ENCODE measurements at regions not wholly inside any gene's neighbourhood (a gene's known extent, or its start where the extent isn't known, plus 50 kb on each side); places are given as distances from the start of the nearest gene placed in this dataset.

GRCh38 chr6:140076105-140076504, 701.7 kb upstream of the CITED2 start:
- no peak overlapping the region for H3K27ac ChIP-seq (replicated peaks)
- H3K9me3 ChIP-seq (replicated peaks): no peaks in the 10 kb centered on the region
- H3K27me3 ChIP-seq (ENCODE audit: low read depth): no peaks in the 10 kb centered on the region
- H3K36me3 ChIP-seq: no peaks in the 10 kb centered on the region
- DNase-seq: no peak
- no peak overlapping the region for H3K4me3 ChIP-seq
- H3K4me1 ChIP-seq: peaks cover 56% of the 10 kb centered on the region
- TF ChIP-seq, protein P1, sequence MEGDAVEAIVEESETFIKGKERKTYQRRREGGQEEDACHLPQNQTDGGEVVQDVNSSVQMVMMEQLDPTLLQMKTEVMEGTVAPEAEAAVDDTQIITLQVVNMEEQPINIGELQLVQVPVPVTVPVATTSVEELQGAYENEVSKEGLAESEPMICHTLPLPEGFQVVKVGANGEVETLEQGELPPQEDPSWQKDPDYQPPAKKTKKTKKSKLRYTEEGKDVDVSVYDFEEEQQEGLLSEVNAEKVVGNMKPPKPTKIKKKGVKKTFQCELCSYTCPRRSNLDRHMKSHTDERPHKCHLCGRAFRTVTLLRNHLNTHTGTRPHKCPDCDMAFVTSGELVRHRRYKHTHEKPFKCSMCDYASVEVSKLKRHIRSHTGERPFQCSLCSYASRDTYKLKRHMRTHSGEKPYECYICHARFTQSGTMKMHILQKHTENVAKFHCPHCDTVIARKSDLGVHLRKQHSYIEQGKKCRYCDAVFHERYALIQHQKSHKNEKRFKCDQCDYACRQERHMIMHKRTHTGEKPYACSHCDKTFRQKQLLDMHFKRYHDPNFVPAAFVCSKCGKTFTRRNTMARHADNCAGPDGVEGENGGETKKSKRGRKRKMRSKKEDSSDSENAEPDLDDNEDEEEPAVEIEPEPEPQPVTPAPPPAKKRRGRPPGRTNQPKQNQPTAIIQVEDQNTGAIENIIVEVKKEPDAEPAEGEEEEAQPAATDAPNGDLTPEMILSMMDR (IDR thresholded peaks at IDR 0.05; ENCODE audit: borderline replicate concordance): no peak
- intact Hi-C loops (cut with micrococcal nuclease): no loop called here

DNA sequence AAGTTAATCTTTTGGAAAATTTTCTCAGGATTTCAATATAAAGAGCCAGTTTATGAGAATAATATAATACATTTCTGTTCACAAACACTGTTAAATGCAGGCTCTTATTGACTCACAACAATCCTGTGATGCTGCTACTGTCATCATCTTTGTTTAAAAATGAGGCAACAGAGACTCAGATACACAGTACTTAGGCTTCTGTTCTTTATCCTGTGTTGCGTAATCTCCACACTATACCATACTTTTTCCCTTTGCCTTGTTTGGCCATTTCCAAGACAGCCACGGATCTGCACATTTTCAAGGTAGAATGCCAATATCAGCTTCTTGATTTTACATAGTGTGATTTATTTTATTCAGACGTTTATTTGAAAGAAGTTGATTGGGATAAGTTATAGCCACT, 699.0 kb upstream of the CITED2 start:
- Histone ChIP-seq H3K9me3 (replicated peaks) (no peaks in the 10 kb centered on the region), H3K27ac (replicated peaks) (no peak overlapping the region), H3K36me3 (no peaks in the 10 kb centered on the region), H3K4me1 (peaks cover 54% of the 10 kb centered on the region), H3K27me3 (ENCODE audit: low read depth) (no peaks in the 10 kb centered on the region), H3K4me3 (no peak overlapping the region)
- TF ChIP-seq, protein P1 (IDR thresholded peaks at IDR 0.05; ENCODE audit: borderline replicate concordance): no peak
- DNase-seq: no peak
- intact Hi-C loops (cut with micrococcal nuclease): no loop called here

- Histone ChIP-seq H3K4me3 (no peak overlapping the region), H3K27me3 (ENCODE audit: low read depth) (no peaks in the 10 kb centered on the region), H3K36me3 (no peaks in the 10 kb centered on the region), H3K9me3 (replicated peaks) (no peaks in the 10 kb centered on the region), H3K27ac (replicated peaks) (peak overlapping the region; percentile 55), H3K4me1 (peaks cover 40% of the 10 kb centered on the region)
- TF ChIP-seq, protein P1 (IDR thresholded peaks at IDR 0.05; ENCODE audit: borderline replicate concordance): no peak
- no peak for DNase-seq
- intact Hi-C loops (cut with micrococcal nuclease): no loop called here
Observed at GRCh38 chr6:140071601-140072062, 697.2 kb upstream of the CITED2 start.

GRCh38 chr6:140070846-140071473, 696.5 kb upstream of the CITED2 start:
- peaks cover 40% of the 10 kb centered on the region for H3K4me1 ChIP-seq
- H3K27me3 ChIP-seq (ENCODE audit: low read depth): no peaks in the 10 kb centered on the region
- H3K36me3 ChIP-seq: no peaks in the 10 kb centered on the region
- intact Hi-C loops (cut with micrococcal nuclease): no loop called here
- TF ChIP-seq, protein P1 (IDR thresholded peaks at IDR 0.05; ENCODE audit: borderline replicate concordance): no peak
- no peak for DNase-seq
- H3K9me3 ChIP-seq (replicated peaks): no peaks in the 10 kb centered on the region
- H3K4me3 ChIP-seq: no peak overlapping the region
- peak overlapping the region; percentile 55 for H3K27ac ChIP-seq (replicated peaks)

- intact Hi-C loops (cut with micrococcal nuclease): no loop called here
- H3K9me3 ChIP-seq (replicated peaks): no peaks in the 10 kb centered on the region
- TF ChIP-seq, protein P1 (IDR thresholded peaks at IDR 0.05; ENCODE audit: borderline replicate concordance): no peak
- no peaks in the 10 kb centered on the region for H3K27me3 ChIP-seq (ENCODE audit: low read depth)
- peaks cover 40% of the 10 kb centered on the region for H3K4me1 ChIP-seq
- no peak overlapping the region for H3K4me3 ChIP-seq
- H3K27ac ChIP-seq (replicated peaks): no peak overlapping the region
- no peak for DNase-seq
- H3K36me3 ChIP-seq: no peaks in the 10 kb centered on the region
Observed at GRCh38 chr6:140069576-140069975, 695.1 kb upstream of the CITED2 start.
